Epithelial cell of esophagus (primary cell): ENCODE measurements at regions not wholly inside any gene's neighbourhood (a gene's known extent, or its start where the extent isn't known, plus 50 kb on each side); places are given as distances from the start of the nearest gene placed in this dataset.

Source experiments
- DNase-seq: peaks from one replicate; pipeline ENCODE4 v3.0.0; 2010; ENCODE audit warnings: low read depth
- H3K4me3 ChIP-seq: 2 replicates; pipeline ENCODE4 v1.5.1; 2011; ENCODE audit warnings: mild to moderate bottlenecking, low read length, control low read depth
- CTCF ChIP-seq: IDR thresholded peaks from 2 replicates; pipeline ENCODE4 v1.5.1; 2011; ENCODE audit warnings: low read depth, mild to moderate bottlenecking, low read length, control low read depth, inconsistent platforms; ENCODE audit not compliant: insufficient read depth; ENCODE audit errors: missing control alignments

GRCh38 chr21:39097335-39097861 is 85.9 kb downstream of the PSMG1 start:
- DNase-seq: no peak
- H3K4me3 ChIP-seq: no peak overlapping the region
- TF ChIP-seq CTCF: no peak

- no peak for TF ChIP-seq CTCF
- H3K4me3 ChIP-seq: no peak overlapping the region
- DNase-seq: no peak
Observed at GRCh38 chr21:39096754-39097153, 86.5 kb downstream of the PSMG1 start.

- DNase-seq: no peak
- TF ChIP-seq CTCF: no peak
- H3K4me3 ChIP-seq: no peak overlapping the region
Observed at GRCh38 chr21:39095681-39096080, 87.6 kb downstream of the PSMG1 start.

- H3K4me3 ChIP-seq: no peak overlapping the region
- TF ChIP-seq CTCF: no peak
- no peak for DNase-seq
Observed at GRCh38 chr21:39094847-39095579, 88.2 kb downstream of the PSMG1 start.

- no peak for TF ChIP-seq CTCF
- no peak overlapping the region for H3K4me3 ChIP-seq
- DNase-seq: no peak
Observed at GRCh38 chr21:39094087-39094780, 89.0 kb downstream of the PSMG1 start.

- no peak for DNase-seq
- no peak for TF ChIP-seq CTCF
- H3K4me3 ChIP-seq: no peak overlapping the region
Observed at GRCh38 chr21:39093526-39093925, 89.7 kb downstream of the PSMG1 start.
